B cell (primary cell): ENCODE measurements at regions not wholly inside any gene's neighbourhood (a gene's known extent, or its start where the extent isn't known, plus 50 kb on each side); places are given as distances from the start of the nearest gene placed in this dataset.

Experiments
- ATAC-seq: fragments of 200-7000 bp; cut with Tn5 transposase; one replicate; pipeline ENCODE4 v1.10.0; 2021; ENCODE audit warnings: low read depth, mild to moderate bottlenecking, moderate number of reproducible peaks, moderate library complexity
- CTCF ChIA-PET: fragments of 350-600 bp; sonication (Branson Sonifier 250); formaldehyde crosslinking; loops from one replicate; lab custom pipeline; 2021; ENCODE audit warnings: antibody characterized with exemption, inconsistent platforms; lab: Charles Lee
- POLR2A ChIA-PET: fragments of 350-600 bp; sonication (Branson Sonifier 250); formaldehyde crosslinking; loops from one replicate; lab custom pipeline; 2021; ENCODE audit warnings: antibody characterized with exemption; lab: Charles Lee
- DNase-seq: peaks from one replicate; pipeline ENCODE4 v3.0.0; 2013
- H2AFZ ChIP-seq: 2 replicates; pipeline ENCODE4 v1.6.1; 2012; ENCODE audit warnings: mild to moderate bottlenecking, low read depth, low read length; ENCODE audit not compliant: insufficient read depth, poor library complexity, severe bottlenecking
- H3K27ac ChIP-seq, 2 donors: 1 replicate in 1 of 2; 2 replicates in 1 of 2; pipeline ENCODE4 v1.5.1; 2012 to 2013; ENCODE audit warnings: low read length in 2 of 2, mild to moderate bottlenecking in 2 of 2, moderate library complexity in 1 of 2
- H3K27me3 ChIP-seq, 4 experiments: fragments of 200-600 bp in 1 of 4; sonication (generic) in 1 of 4; replicated peaks in 1 of 4; 1 replicate in 2 of 4; 2 replicates in 2 of 4; pipeline versions ENCODE4 v1.6.1 to v1.7.0; 2013 to 2016; ENCODE audit warnings: low read length in 3 of 4, mild to moderate bottlenecking in 2 of 4, mixed read lengths in 1 of 4, moderate library complexity in 1 of 4; ENCODE audit not compliant: insufficient read depth in 4 of 4, control insufficient read depth in 3 of 4; ENCODE audit errors: control extremely low read depth in 1 of 4
- H3K36me3 ChIP-seq, 2 experiments: replicated peaks in 1 of 2; 1 replicate in 1 of 2; 2 replicates in 1 of 2; pipeline versions ENCODE4 v1.6.1 to v1.7.1; 2013; ENCODE audit warnings: low read length in 1 of 2; ENCODE audit not compliant: insufficient read depth in 2 of 2, control insufficient read depth in 1 of 2; ENCODE audit errors: control extremely low read depth in 1 of 2, extremely low read depth in 1 of 2
- H3K4me1 ChIP-seq, 2 donors: fragments of 200-600 bp in 1 of 2; sonication (generic) in 1 of 2; 1 replicate in 1 of 2; 2 replicates in 1 of 2; pipeline versions ENCODE4 v1.5.1 to v1.6.1; 2013 to 2017; ENCODE audit warnings: low read length in 2 of 2; ENCODE audit not compliant: control insufficient read depth in 2 of 2, insufficient read depth in 2 of 2
- H3K4me2 ChIP-seq: replicated peaks from 2 replicates; pipeline ENCODE3; 2012; ENCODE audit warnings: mild to moderate bottlenecking, low read depth, low read length; ENCODE audit not compliant: poor library complexity, severe bottlenecking
- H3K4me3 ChIP-seq, 5 experiments: fragments of 200-600 bp in 1 of 5; sonication (generic) in 1 of 5; 1 replicate in 3 of 5; 2 replicates in 2 of 5; pipeline versions ENCODE4 v1.5.1 to v1.7.0; 2011 to 2016; ENCODE audit warnings: low read length in 4 of 5, mild to moderate bottlenecking in 4 of 5, low read depth in 2 of 5, control low read depth in 1 of 5, moderate library complexity in 1 of 5; ENCODE audit not compliant: insufficient read depth in 1 of 5; ENCODE audit errors: control extremely low read depth in 1 of 5, extremely low read depth in 1 of 5
- H3K79me2 ChIP-seq: fragments of 200-600 bp; sonication (generic); one replicate; pipeline ENCODE4 v1.6.0; 2016; ENCODE audit warnings: low read length; ENCODE audit not compliant: control insufficient read depth, insufficient read depth
- H3K9ac ChIP-seq: fragments of 200-600 bp; sonication (generic); 2 replicates; pipeline ENCODE4 v1.6.1; 2017; ENCODE audit warnings: mild to moderate bottlenecking, low read length, moderate library complexity
- H3K9me3 ChIP-seq, 3 donors: one replicate each; pipeline versions ENCODE4 v1.6.1 to v1.7.1; 2013; ENCODE audit warnings: low read length in 2 of 3; ENCODE audit not compliant: control insufficient read depth in 2 of 3, insufficient read depth in 1 of 3; ENCODE audit errors: control extremely low read depth in 1 of 3
- H4K20me1 ChIP-seq: 2 replicates; pipeline ENCODE4 v1.6.0; 2012; ENCODE audit warnings: mild to moderate bottlenecking, low read length; ENCODE audit not compliant: insufficient read depth, control insufficient read depth, poor library complexity, severe bottlenecking
- H3K27ac Mint-ChIP-seq: one replicate; pipeline ENCODE4 v1.8.0; 2021; ENCODE audit warnings: mixed read lengths
- H3K27me3 Mint-ChIP-seq: one replicate; pipeline ENCODE4 v1.8.0; 2021; ENCODE audit warnings: mixed read lengths
- H3K4me1 Mint-ChIP-seq: one replicate; pipeline ENCODE4 v1.8.0; 2021; ENCODE audit warnings: mixed read lengths
- H3K4me3 Mint-ChIP-seq: one replicate; pipeline ENCODE4 v1.8.0; 2021; ENCODE audit warnings: mixed read lengths
- H3K9me3 Mint-ChIP-seq: one replicate; pipeline ENCODE4 v1.8.0; 2022; ENCODE audit warnings: mixed read lengths; ENCODE audit not compliant: insufficient read depth
- CTCF ChIP-seq: fragments of 200-600 bp; IDR thresholded peaks from one replicate; pipeline ENCODE4 v1.8.0; 2022; ENCODE audit warnings: antibody characterized with exemption, mild to moderate bottlenecking
- EZH2 ChIP-seq: IDR thresholded peaks from 2 replicates; pipeline ENCODE4 v1.6.1; 2012; ENCODE audit warnings: borderline replicate concordance, low read depth, mild to moderate bottlenecking, moderate library complexity, low read length; ENCODE audit not compliant: insufficient read depth, poor library complexity, severe bottlenecking
- WGBS: methylation state at CpG from one replicate; pipeline ENCODE4 v1.1.5; 2013; ENCODE audit warnings: missing lambda C conversion rate; ENCODE audit not compliant: insufficient coverage; 5-methylcytosine and 5-hydroxymethylcytosine counted together
- intact Hi-C: fragments of 100-400 bp; cut with micrococcal nuclease; formaldehyde crosslinking; loops from one replicate; pipeline ENCODE4 v1.10.0; 2022

DNA sequence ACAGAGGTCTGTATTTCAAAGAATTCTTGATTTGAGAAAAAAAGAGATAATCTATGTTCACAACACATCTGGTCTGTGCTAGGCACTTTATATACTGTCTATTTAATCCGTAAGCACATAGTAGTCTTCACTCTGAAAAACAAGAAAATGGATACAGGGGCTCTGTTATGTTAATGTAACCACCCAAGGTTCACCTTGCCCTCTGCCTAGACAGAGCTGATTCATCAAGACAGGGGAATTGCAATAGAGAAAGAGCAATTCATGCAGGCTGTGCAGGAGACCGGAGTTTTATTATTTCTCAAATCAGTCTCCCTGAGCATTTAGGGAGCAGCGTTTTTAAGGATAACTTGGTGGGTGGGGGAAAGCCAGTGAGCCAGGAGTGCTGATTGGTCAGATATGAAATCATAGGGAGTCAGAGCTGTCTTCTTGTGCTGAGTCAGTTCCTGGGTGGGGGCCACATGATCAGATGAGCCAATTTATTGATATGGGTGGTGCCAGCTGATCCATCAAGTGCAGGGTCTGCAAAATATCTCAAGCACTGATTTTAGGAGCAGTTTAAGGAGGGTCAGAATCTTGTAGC is 92.9 kb upstream of the TNIP3 start:
- ATAC-seq (no peak), DNase-seq (no peak)
- ChIA-PET CTCF (no interaction called here), POLR2A (no interaction called here)
- no CpG with 5 or more reads among the region's 3 CpGs for WGBS
- H3K79me2 ChIP-seq, result no peaks in the 10 kb centered on the region
- H3K4me1 ChIP-seq, result no peaks in the 10 kb centered on the region
- H3K36me3 ChIP-seq, result no peaks in the 10 kb centered on the region
- H3K4me2 ChIP-seq, result no peak overlapping the region
- Mint-ChIP-seq H3K27me3 (no peaks in the 10 kb centered on the region), H3K4me3 (no peak overlapping the region), H3K27ac (no peak overlapping the region), H3K9me3 (no peaks in the 10 kb centered on the region), H3K4me1 (no peaks in the 10 kb centered on the region)
- H3K9ac ChIP-seq, result no peak overlapping the region
- no peaks in the 10 kb centered on the region for H3K9me3 ChIP-seq
- intact Hi-C loops, result no loop called here
- H3K27ac ChIP-seq, result no peak overlapping the region
- H4K20me1 ChIP-seq, result no peaks in the 10 kb centered on the region
- no peak overlapping the region for H3K4me3 ChIP-seq
- no peaks in the 10 kb centered on the region for H3K27me3 ChIP-seq
- TF ChIP-seq EZH2, result no peak
- no peak for TF ChIP-seq CTCF
- no peak overlapping the region for H2AFZ ChIP-seq

- ATAC-seq (no peak), DNase-seq (no peak)
- no peaks in the 10 kb centered on the region for H3K9me3 Mint-ChIP-seq
- H3K27me3 ChIP-seq, result no peaks in the 10 kb centered on the region
- no peak overlapping the region for H3K4me2 ChIP-seq
- ChIA-PET POLR2A (no interaction called here), CTCF (no interaction called here)
- no peaks in the 10 kb centered on the region for H3K36me3 ChIP-seq
- no peak for TF ChIP-seq CTCF
- TF ChIP-seq EZH2, result no peak
- H3K79me2 ChIP-seq, result no peaks in the 10 kb centered on the region
- H3K9ac ChIP-seq, result no peak overlapping the region
- intact Hi-C loops, result no loop called here
- no peak overlapping the region for H3K27ac ChIP-seq
- H2AFZ ChIP-seq, result peak overlapping the region; percentile 5
- H3K4me3 ChIP-seq, result no peak overlapping the region
- no peaks in the 10 kb centered on the region for H3K4me1 ChIP-seq
- no peaks in the 10 kb centered on the region for H3K4me1 Mint-ChIP-seq
- H4K20me1 ChIP-seq, result no peaks in the 10 kb centered on the region
- no peak overlapping the region for H3K4me3 Mint-ChIP-seq
- no peak overlapping the region for H3K27ac Mint-ChIP-seq
- no peaks in the 10 kb centered on the region for H3K27me3 Mint-ChIP-seq
- no peaks in the 10 kb centered on the region for H3K9me3 ChIP-seq
Measured at GRCh38 chr4:121255986-121256750, 92.0 kb upstream of the TNIP3 start.
